IPS-NIHi11 (cell line): ENCODE measurements at regions not wholly inside any gene's neighbourhood (a gene's known extent, or its start where the extent isn't known, plus 50 kb on each side); places are given as distances from the start of the nearest gene placed in this dataset.
"Not testable (repeated sequence)": the region's sequence is repeated elsewhere in the genome, so short reads cannot be mapped to it uniquely, and the experiment has no call there.

Experiments
- DNase-seq: peaks from one replicate; pipeline ENCODE4 v3.0.0; 2012; ENCODE audit warnings: mixed read lengths, low spot score

- DNase-seq, result no peak
Measured at GRCh38 chr16:64297863-64298600, 823.8 kb downstream of the CDH11 start.

DNA sequence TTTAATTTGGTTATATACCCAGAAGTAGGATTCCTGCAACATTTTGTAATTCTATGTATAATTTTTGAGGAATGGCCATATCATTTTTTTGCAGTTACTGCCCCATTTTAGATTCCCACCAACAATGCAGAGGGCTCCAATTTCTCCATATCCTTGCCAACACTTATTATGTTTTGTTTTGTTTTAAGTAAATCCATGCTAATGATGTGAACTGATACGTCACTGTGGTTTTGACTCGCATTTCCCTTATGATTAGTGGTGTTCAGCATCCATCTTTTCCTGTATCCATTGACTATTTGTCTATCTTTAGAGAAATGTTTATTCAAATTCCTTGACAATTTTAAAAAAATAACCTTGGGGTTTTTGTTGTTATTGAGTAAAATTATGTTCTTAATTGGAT, 826.4 kb downstream of the CDH11 start:
- DNase-seq, result no peak

- DNase-seq, result no peak
Measured at GRCh38 chr16:64292953-64293352, 828.9 kb downstream of the CDH11 start.

GRCh38 chr16:64292161-64292560, 829.7 kb downstream of the CDH11 start:
- DNase-seq, result no peak

GRCh38 chr16:64290461-64290860, 831.4 kb downstream of the CDH11 start:
- no peak for DNase-seq

- no peak for DNase-seq
Measured at GRCh38 chr16:64287655-64288528, 834.0 kb downstream of the CDH11 start.

DNA sequence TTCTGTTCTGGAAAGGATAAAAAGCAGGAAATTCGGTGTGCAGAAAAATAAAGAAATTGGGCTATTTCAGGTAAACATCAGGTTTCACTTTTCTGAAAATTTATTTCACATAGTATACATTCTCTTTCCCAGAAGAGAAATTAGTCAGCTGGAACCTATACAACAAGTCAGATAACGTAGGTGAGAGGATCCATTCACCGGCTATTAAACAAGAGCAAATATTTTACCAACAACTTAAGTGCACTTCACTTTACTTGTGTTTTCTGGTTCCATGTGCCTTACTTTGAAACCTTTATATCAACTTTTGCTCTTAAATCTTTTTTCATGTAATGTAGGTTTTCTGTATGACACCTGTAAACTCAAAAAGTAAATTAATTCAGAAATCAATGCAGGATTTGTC, 839.7 kb downstream of the CDH11 start:
- DNase-seq, result no peak

GRCh38 chr16:64280317-64280716, 841.5 kb downstream of the CDH11 start:
- no peak for DNase-seq

DNA sequence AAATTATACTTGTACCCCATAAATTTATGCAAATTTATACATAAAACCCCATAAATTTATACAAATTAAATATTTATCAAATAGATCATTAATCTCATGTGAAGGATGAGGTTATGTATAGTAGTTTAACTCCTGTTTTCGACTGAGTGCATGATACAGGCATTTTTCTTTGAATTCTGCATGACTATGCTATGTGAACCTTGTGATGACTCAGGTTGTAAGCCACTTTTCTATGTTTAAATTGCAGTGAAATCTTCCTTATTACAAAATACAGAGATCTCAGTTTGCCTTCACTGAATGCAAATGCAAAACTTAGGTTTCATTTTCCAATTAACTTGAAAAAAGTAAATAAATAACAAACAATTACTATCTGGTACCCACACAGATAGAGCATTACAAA, 843.7 kb downstream of the CDH11 start:
- no peak for DNase-seq

DNA sequence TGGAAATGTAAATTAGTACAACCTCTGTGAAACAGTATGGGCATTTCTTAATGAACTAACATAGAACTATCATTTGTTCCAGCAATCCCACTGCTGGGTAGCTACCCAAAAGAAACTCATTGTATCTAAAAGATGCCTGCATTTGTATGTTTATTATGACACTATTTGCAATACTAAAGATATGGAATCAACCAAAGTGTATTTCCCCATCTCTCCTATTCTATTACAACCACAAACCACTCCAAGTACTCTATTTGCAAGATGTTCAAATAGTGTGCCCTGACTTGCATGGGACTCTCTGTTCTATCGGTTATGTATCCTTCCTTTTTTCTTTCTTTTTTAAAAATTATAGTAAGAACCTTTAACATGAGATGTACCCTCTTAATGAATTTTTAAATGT, 845.2 kb downstream of the CDH11 start:
- DNase-seq, result no peak

- DNase-seq, result no peak
Measured at GRCh38 chr16:64272028-64272427, 849.8 kb downstream of the CDH11 start.

GRCh38 chr16:64269756-64270155, 852.1 kb downstream of the CDH11 start:
- no peak for DNase-seq

DNA sequence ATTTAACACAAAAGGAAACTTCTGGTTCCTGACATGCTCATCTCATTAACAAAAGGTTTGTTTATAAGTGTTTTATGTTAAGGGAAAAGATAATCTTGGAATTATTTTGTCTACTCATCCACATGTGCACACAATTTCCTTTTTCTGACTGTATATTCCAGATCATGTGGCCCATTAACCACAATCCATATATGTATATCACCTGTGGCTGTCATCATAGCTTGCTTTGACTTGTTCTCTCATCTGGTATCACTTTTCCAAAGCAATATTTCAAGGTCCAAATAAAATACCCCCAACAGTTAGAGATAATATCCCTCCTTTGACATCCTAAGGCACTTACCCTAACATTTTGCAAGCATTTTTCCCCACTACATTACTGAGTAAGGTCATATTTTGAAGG, 856.1 kb downstream of the CDH11 start:
- no peak for DNase-seq

DNA sequence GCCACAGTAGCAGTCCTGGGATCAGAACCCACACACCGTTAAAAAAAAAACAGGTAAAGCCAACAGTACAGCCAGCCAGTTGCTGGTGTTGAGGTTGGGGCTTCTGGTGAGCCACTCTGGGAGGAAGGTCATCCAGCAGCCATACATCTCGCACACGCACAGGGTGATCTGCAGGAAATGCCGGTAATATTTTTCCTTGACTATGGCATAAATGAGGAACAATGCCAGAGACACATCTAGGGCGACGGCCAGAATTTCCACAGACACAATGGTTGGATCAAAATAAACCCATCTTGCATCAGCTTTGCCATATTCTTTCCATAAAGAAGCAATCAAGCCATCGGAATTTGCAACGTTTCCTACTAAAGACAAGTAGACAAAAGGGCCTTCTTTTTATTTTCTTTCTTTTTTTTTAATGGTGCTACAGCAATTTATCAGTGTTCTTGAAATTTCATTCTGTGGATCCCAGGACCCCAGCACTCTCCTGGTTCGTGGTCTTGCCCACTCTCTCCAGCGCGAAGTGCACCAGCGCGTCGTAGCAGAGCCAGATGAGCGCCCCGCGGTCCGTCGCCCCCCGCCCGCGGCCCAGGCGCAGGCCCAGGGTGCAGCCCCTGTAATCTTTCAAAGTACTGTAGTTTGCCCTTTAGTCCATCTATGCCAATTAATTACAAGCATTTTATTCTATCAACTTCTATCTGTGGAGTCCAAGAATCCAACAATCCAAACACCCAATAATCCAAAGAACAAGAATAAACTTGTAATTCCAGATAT, 861.0 kb downstream of the CDH11 start:
- not testable (repeated sequence) for DNase-seq

- no peak for DNase-seq
Measured at GRCh38 chr16:64254443-64255367, 867.2 kb downstream of the CDH11 start.

GRCh38 chr16:64253525-64253924, 868.3 kb downstream of the CDH11 start:
- DNase-seq, result no peak

DNA sequence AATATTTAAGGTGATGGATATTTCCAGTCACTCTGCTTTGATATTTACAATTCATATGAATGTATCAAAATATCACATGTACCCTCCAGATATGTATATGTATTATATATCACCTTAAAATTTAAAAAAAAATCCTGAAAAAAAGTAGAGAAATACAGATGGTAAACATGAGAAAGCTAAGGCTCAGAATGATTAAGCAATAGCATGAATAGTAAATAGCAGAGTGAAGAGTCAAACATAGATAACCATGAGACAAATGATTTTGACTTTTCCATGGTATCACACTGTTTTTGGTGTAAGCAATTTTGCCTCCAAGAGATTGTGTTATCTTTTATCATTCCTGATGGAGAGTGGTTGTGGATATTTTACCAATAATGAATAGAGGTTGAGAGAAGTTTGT, 868.8 kb downstream of the CDH11 start:
- no peak for DNase-seq

GRCh38 chr16:64251742-64252141, 870.1 kb downstream of the CDH11 start:
- DNase-seq, result no peak

DNA sequence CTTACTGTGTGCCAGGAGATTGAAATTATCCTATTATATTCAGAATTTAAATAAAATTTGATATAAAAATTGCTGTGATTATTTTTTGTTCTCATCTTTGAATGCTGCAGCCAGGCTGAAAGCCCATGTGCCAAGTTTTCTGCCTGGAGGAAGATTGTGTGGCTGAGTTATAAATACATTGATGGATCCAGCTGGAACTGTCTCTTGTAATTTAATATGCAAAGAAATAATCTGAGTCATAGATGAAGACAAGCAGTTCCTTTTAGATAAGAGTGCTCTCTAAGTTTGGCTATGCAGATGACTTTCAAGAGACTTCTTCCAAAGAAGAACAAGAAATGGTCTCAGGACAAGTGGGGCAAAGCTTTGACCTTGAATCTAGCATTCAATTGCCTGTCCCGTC, 871.0 kb downstream of the CDH11 start:
- DNase-seq, result no peak

- DNase-seq, result no peak
Measured at GRCh38 chr16:64242492-64242891, 879.4 kb downstream of the CDH11 start.

- DNase-seq, result no peak
Measured at GRCh38 chr16:64240586-64240985, 881.3 kb downstream of the CDH11 start.

DNA sequence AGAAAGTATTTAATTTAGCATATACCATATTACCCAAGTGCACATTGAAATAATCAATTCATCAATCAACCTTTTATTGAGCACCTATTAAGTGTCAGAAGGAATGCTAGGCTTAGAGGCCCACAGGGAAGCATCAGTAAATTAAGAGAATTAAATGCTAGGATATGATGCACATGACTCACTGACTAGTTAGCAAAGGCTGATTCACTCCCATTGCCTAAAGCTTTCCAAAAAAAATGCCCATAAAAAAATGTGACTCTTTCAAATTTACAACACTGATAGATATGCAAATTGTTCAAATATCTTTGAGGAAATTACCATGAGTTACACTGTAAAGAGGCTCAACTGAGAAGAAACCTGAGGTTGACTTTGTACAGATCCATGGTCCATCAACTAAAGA, 883.3 kb downstream of the CDH11 start:
- DNase-seq, result no peak
